H1 (cell line): ENCODE measurements at regions not wholly inside any gene's neighbourhood (a gene's known extent, or its start where the extent isn't known, plus 50 kb on each side); places are given as distances from the start of the nearest gene placed in this dataset.

Source experiments
- CTCF ChIA-PET: fragments of 300-600 bp; sonication (Branson Sonifier 250); formaldehyde crosslinking; loops from one replicate; lab custom pipeline; 2021; ENCODE audit not compliant: partially characterized antibody; lab: Charles Lee
- POLR2A ChIA-PET: fragments of 300-600 bp; sonication (Branson Sonifier 250); formaldehyde crosslinking; loops from one replicate; lab custom pipeline; 2021; ENCODE audit warnings: inconsistent platforms; ENCODE audit not compliant: partially characterized antibody; lab: Charles Lee
- DNase-seq, 2 experiments: peaks; one replicate each; pipeline versions ENCODE4 v3.0.0 to v3.0.0-alpha.2; 2010 to 2022; ENCODE audit warnings: low spot score in 2 of 2, low read depth in 1 of 2, mixed read lengths in 1 of 2
- FAIRE-seq: peaks from 2 replicates; lab custom pipeline; 2011; peaks lifted over from hg19 to GRCh38; lab: Jason Lieb, UNC
- H2AFZ ChIP-seq: 2 replicates; pipeline ENCODE4 v1.8.1; 2012; ENCODE audit warnings: low read length, inconsistent platforms
- H2AK5ac ChIP-seq: 2 replicates; pipeline ENCODE4 v1.6.1; 2013; ENCODE audit warnings: low read depth, low read length
- H2BK120ac ChIP-seq: replicated peaks from 2 replicates; pipeline ENCODE3; 2013; ENCODE audit warnings: low read depth, low read length, inconsistent platforms
- H2BK12ac ChIP-seq: 2 replicates; pipeline ENCODE4 v1.6.1; 2013; ENCODE audit warnings: low read depth, low read length
- H2BK15ac ChIP-seq: 2 replicates; pipeline ENCODE4 v1.6.1; 2013; ENCODE audit warnings: low read length
- H2BK20ac ChIP-seq: 2 replicates; pipeline ENCODE4 v1.6.1; 2013; ENCODE audit warnings: low read length
- H2BK5ac ChIP-seq: 2 replicates; pipeline ENCODE4 v1.6.1; 2013; ENCODE audit warnings: low read depth, low read length
- H3K14ac ChIP-seq: 2 replicates; pipeline ENCODE4 v1.6.1; 2013; ENCODE audit warnings: inconsistent platforms; ENCODE audit not compliant: insufficient read length
- H3K18ac ChIP-seq: 2 replicates; pipeline ENCODE4 v1.6.1; 2013; ENCODE audit warnings: low read length; ENCODE audit errors: extremely low read depth
- H3K23ac ChIP-seq: 2 replicates; pipeline ENCODE4 v1.6.1; 2013; ENCODE audit warnings: inconsistent platforms; ENCODE audit not compliant: insufficient read length
- H3K23me2 ChIP-seq: 2 replicates; pipeline ENCODE4 v1.6.1; 2013; ENCODE audit warnings: low read depth, low read length
- H3K27ac ChIP-seq: 2 replicates; pipeline ENCODE4 v1.6.1; 2011; ENCODE audit warnings: low read depth, low read length, inconsistent platforms
- H3K27me3 ChIP-seq, 4 experiments: replicated peaks in 1 of 4; 1 replicate in 1 of 4; 2 replicates in 3 of 4; pipeline versions ENCODE4 v1.6.1 to v1.8.1; 2011 to 2013; ENCODE audit warnings: low read length in 3 of 4, mild to moderate bottlenecking in 3 of 4, inconsistent platforms in 2 of 4, mixed read lengths in 2 of 4, moderate library complexity in 1 of 4; ENCODE audit not compliant: control insufficient read depth in 3 of 4, insufficient read depth in 3 of 4; ENCODE audit errors: extremely low read depth in 1 of 4
- H3K36me3 ChIP-seq, 4 experiments: 2 replicates each; pipeline versions ENCODE4 v1.6.1 to v1.8.1; 2011 to 2013; ENCODE audit warnings: mild to moderate bottlenecking in 4 of 4, low read length in 3 of 4, moderate library complexity in 2 of 4, control low read depth in 1 of 4, inconsistent platforms in 1 of 4; ENCODE audit not compliant: insufficient read depth in 4 of 4, control insufficient read depth in 2 of 4
- H3K4ac ChIP-seq: replicated peaks from 2 replicates; pipeline ENCODE3; 2013; ENCODE audit warnings: low read length, low read depth, mixed read lengths, inconsistent platforms; ENCODE audit not compliant: insufficient read length
- H3K4me1 ChIP-seq, 4 experiments: replicated peaks in 1 of 4; 1 replicate in 1 of 4; 2 replicates in 3 of 4; pipeline versions ENCODE4 v1.6.1 to v1.8.1; 2011 to 2013; ENCODE audit warnings: low read length in 3 of 4, inconsistent platforms in 2 of 4, mixed read lengths in 1 of 4; ENCODE audit not compliant: insufficient read depth in 4 of 4, control insufficient read depth in 3 of 4
- H3K4me2 ChIP-seq, 2 experiments: 2 replicates each; pipeline versions ENCODE4 v1.6.1 to v1.8.1; 2011 to 2013; ENCODE audit warnings: low read depth in 2 of 2, low read length in 2 of 2, control low read depth in 1 of 2, inconsistent platforms in 1 of 2, mild to moderate bottlenecking in 1 of 2; ENCODE audit not compliant: insufficient read depth in 1 of 2
- H3K4me3 ChIP-seq, 4 experiments: fragments of 200-600, 300-600 bp in 1 of 4; sonication (generic), shearing (Covaris generic), sonication (Bioruptor Twin) in 1 of 4; 2 replicates each; pipeline versions ENCODE4 v1.5.1 to v1.8.1; 2011 to 2016; ENCODE audit warnings: low read length in 4 of 4, low read depth in 3 of 4, control low read depth in 2 of 4, inconsistent platforms in 2 of 4, mild to moderate bottlenecking in 2 of 4, mixed read lengths in 1 of 4, moderate library complexity in 1 of 4; ENCODE audit not compliant: insufficient read depth in 2 of 4; ENCODE audit errors: extremely low read depth in 1 of 4
- H3K56ac ChIP-seq: replicated peaks from 2 replicates; pipeline ENCODE3; 2013; ENCODE audit warnings: low read depth, mild to moderate bottlenecking, mixed read lengths, low read length, inconsistent platforms; ENCODE audit not compliant: insufficient read length
- H3K79me1 ChIP-seq: 2 replicates; pipeline ENCODE4 v1.6.1; 2013; ENCODE audit warnings: low read depth, low read length, control low read depth
- H3K79me2 ChIP-seq, 2 experiments: 2 replicates each; pipeline versions ENCODE4 v1.6.1 to v1.8.1; 2012 to 2013; ENCODE audit warnings: low read length in 2 of 2, mild to moderate bottlenecking in 2 of 2, inconsistent platforms in 1 of 2; ENCODE audit not compliant: insufficient read depth in 2 of 2, control insufficient read depth in 1 of 2
- H3K9ac ChIP-seq, 4 experiments: replicated peaks in 1 of 4; 1 replicate in 1 of 4; 2 replicates in 3 of 4; pipeline versions ENCODE4 v1.6.1 to v1.8.1; 2011 to 2013; ENCODE audit warnings: low read depth in 3 of 4, low read length in 3 of 4, control low read depth in 2 of 4, mild to moderate bottlenecking in 2 of 4, moderate library complexity in 2 of 4, inconsistent platforms in 1 of 4; ENCODE audit errors: extremely low read depth in 1 of 4
- H3K9me3 ChIP-seq, 2 experiments: 2 replicates each; pipeline versions ENCODE4 v1.6.1 to v1.8.1; 2012 to 2013; ENCODE audit warnings: mild to moderate bottlenecking in 2 of 2, moderate library complexity in 2 of 2, control low read depth in 1 of 2, inconsistent platforms in 1 of 2, low read depth in 1 of 2, low read length in 1 of 2, mixed read lengths in 1 of 2; ENCODE audit not compliant: insufficient read depth in 2 of 2
- H4K20me1 ChIP-seq, 2 experiments: replicated peaks in 1 of 2; 2 replicates each; pipeline versions ENCODE3 to v1.8.1; 2011 to 2013; ENCODE audit warnings: inconsistent platforms in 2 of 2, low read length in 2 of 2, mild to moderate bottlenecking in 1 of 2; ENCODE audit not compliant: insufficient read depth in 2 of 2, control insufficient read depth in 1 of 2
- H4K5ac ChIP-seq: 2 replicates; pipeline ENCODE4 v1.6.1; 2013; ENCODE audit warnings: low read length, low read depth, mixed read lengths, inconsistent platforms; ENCODE audit not compliant: insufficient read length
- H4K8ac ChIP-seq: 2 replicates; pipeline ENCODE4 v1.8.0; 2013; ENCODE audit warnings: mild to moderate bottlenecking, moderate library complexity, low read length, inconsistent platforms; ENCODE audit not compliant: insufficient read depth; ENCODE audit errors: extremely low read depth
- H4K91ac ChIP-seq: replicated peaks from 2 replicates; pipeline ENCODE3; 2013; ENCODE audit warnings: low read length, mixed read lengths, inconsistent platforms; ENCODE audit not compliant: insufficient read length
- BACH1 ChIP-seq: IDR thresholded peaks from 2 replicates; pipeline ENCODE4 v1.6.1; 2012; ENCODE audit warnings: low read length, improper control_type of control experiment
- CBX5 ChIP-seq: fragments of 300-800, 300-1000 bp; sonication (generic); IDR thresholded peaks from 2 replicates; pipeline ENCODE4 v1.7.1; 2016; ENCODE audit warnings: antibody characterized with exemption, low read length, low read depth
- CBX8 ChIP-seq: fragments of 300-800, 300-1000 bp; sonication (generic); IDR thresholded peaks from 2 replicates; pipeline ENCODE4 v1.7.1; 2016; ENCODE audit warnings: low read depth, low read length, borderline replicate concordance
- CHD1 ChIP-seq: IDR thresholded peaks from 2 replicates; pipeline ENCODE4 v1.6.1; 2012; ENCODE audit warnings: low read depth, low read length, improper control_type of control experiment
- EP300 ChIP-seq, 2 experiments: IDR thresholded peaks; 1 replicate in 1 of 2; 2 replicates in 1 of 2; pipeline ENCODE4 v1.6.1; 2011 to 2012; ENCODE audit warnings: low read depth in 2 of 2, low read length in 2 of 2, mild to moderate bottlenecking in 2 of 2, borderline replicate concordance in 1 of 2, inconsistent platforms in 1 of 2, moderate library complexity in 1 of 2
- EZH2 ChIP-seq: fragments of 200-600 bp; sonication (generic); IDR thresholded peaks from 2 replicates; pipeline ENCODE4 v1.7.1; 2012; ENCODE audit warnings: low read depth, mild to moderate bottlenecking, moderate library complexity, low read length, inconsistent platforms; ENCODE audit not compliant: severe bottlenecking
- HDAC6 ChIP-seq: IDR thresholded peaks from one replicate; pipeline ENCODE4 v1.7.1; 2012; ENCODE audit warnings: low read depth, mild to moderate bottlenecking, inconsistent platforms, low read length, moderate library complexity
- NRF1 ChIP-seq: IDR thresholded peaks from 2 replicates; pipeline ENCODE4 v1.6.1; 2011; ENCODE audit warnings: mild to moderate bottlenecking, low read depth, low read length, improper control_type of control experiment
- POLR2AphosphoS5 ChIP-seq: IDR thresholded peaks from 2 replicates; pipeline ENCODE4 v1.6.1; 2011; ENCODE audit warnings: low read depth, low read length
- RNF2 ChIP-seq: fragments of 200-900, 300-1000 bp; sonication (generic); IDR thresholded peaks from 2 replicates; pipeline ENCODE4 v1.7.1; 2016; ENCODE audit warnings: borderline replicate concordance, low read depth, mild to moderate bottlenecking, antibody characterized with exemption, low read length; ENCODE audit not compliant: poor library complexity, severe bottlenecking; ENCODE audit errors: missing control alignments
- SAP30 ChIP-seq: fragments of 300-600 bp; sonication (generic); IDR thresholded peaks from 2 replicates; pipeline ENCODE4 v1.7.1; 2012; ENCODE audit warnings: low read length, moderate library complexity, mild to moderate bottlenecking, inconsistent platforms; ENCODE audit not compliant: insufficient read depth, insufficient replicate concordance
- SIN3A ChIP-seq, 2 experiments: IDR thresholded peaks in 1 of 2; conservative IDR thresholded peaks in 1 of 2; 2 replicates each; pipeline ENCODE4 v1.6.1; 2011 to 2012; ENCODE audit warnings: low read length in 2 of 2, improper control_type of control experiment in 1 of 2, low read depth in 1 of 2, mild to moderate bottlenecking in 1 of 2
- TAF1 ChIP-seq: IDR thresholded peaks from 2 replicates; pipeline ENCODE4 v1.6.1; 2011; ENCODE audit warnings: mild to moderate bottlenecking, low read depth, low read length
- TF ChIP-seq, protein P1 (sequence below): IDR thresholded peaks from 2 replicates; pipeline ENCODE4 v1.6.1; 2011; ENCODE audit warnings: low read length, improper control_type of control experiment

DNA sequence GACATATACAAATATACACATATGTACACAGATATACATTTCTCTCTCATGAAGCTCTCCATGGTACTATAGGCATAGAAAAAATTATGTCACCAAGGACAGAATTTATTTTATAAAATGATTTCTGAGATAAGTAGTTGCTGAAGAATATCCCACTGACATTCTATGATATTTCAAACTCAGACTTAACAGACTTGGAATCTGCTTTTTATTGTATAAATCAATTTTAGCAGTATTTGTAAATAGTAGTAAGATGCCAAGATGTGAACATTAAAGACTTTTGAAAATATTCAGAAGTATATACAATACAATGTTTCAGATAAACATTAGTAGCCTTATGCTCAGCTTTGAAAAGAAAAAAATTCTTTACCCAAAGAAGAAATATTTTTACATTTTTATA, 107.4 kb upstream of the ARGLU1 start:
- Histone ChIP-seq H2BK12ac (no peak overlapping the region), H3K14ac (no peak overlapping the region), H3K9ac (no peak overlapping the region), H3K4me1 (peaks cover 0 to 2% (median 0%) of the 10 kb centered on the region in 4 experiments; a peak in 2 of 7 replicates), H3K4me2 (no peak overlapping the region), H2BK15ac (no peak overlapping the region), H3K36me3 (no peaks in the 10 kb centered on the region), H2BK120ac (no peak overlapping the region), H4K91ac (no peak overlapping the region), H3K9me3 (no peaks in the 10 kb centered on the region), H3K4ac (no peak overlapping the region), H4K5ac (no peak overlapping the region), H4K8ac (no peak overlapping the region), H3K4me3 (no peak overlapping the region), H3K27ac (no peak overlapping the region), H3K79me1 (no peaks in the 10 kb centered on the region), H3K23me2 (no peaks in the 10 kb centered on the region), H3K79me2 (no peaks in the 10 kb centered on the region), H2BK20ac (no peak overlapping the region), H2AK5ac (no peak overlapping the region), H4K20me1 (no peaks in the 10 kb centered on the region), H3K23ac (no peak overlapping the region), H3K56ac (no peak overlapping the region), H2BK5ac (no peak overlapping the region), H2AFZ (no peak overlapping the region), H3K27me3 (no peaks in the 10 kb centered on the region), H3K18ac (no peak overlapping the region)
- FAIRE-seq, result no peak
- ChIA-PET POLR2A (no interaction called here), CTCF (no interaction called here)
- DNase-seq, result no peak
- TF ChIP-seq CBX8 (no peak), EP300 (IDR thresholded peaks at IDR 0.05; ENCODE audit: borderline replicate concordance in 1 of 2, low read depth in 2 of 2, low read length in 2 of 2) (no peak), SIN3A (conservative IDR thresholded peaks at IDR 0.05 in 1 of 2, IDR thresholded peaks at IDR 0.05 in 1 of 2; ENCODE audit: low read depth in 1 of 2, low read length in 2 of 2) (no peak), EZH2 (no peak), SAP30 (no peak), BACH1 (no peak), NRF1 (no peak), RNF2 (no peak), HDAC6 (no peak), CHD1 (no peak), POLR2AphosphoS5 (no peak), TAF1 (no peak), CBX5 (no peak)
- TF ChIP-seq, protein P1, sequence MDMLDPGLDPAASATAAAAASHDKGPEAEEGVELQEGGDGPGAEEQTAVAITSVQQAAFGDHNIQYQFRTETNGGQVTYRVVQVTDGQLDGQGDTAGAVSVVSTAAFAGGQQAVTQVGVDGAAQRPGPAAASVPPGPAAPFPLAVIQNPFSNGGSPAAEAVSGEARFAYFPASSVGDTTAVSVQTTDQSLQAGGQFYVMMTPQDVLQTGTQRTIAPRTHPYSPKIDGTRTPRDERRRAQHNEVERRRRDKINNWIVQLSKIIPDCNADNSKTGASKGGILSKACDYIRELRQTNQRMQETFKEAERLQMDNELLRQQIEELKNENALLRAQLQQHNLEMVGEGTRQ, result no peak
